MM.1S (cell line): ENCODE measurements at regions not wholly inside any gene's neighbourhood (a gene's known extent, or its start where the extent isn't known, plus 50 kb on each side); places are given as distances from the start of the nearest gene placed in this dataset.

Source experiments
- CTCF ChIP-seq: fragments of 300-600 bp; sonication (generic); IDR thresholded peaks from 2 replicates; pipeline ENCODE4 v1.5.1; 2016; ENCODE audit warnings: antibody characterized with exemption, low read length, mixed read lengths
- EZH2 ChIP-seq: fragments of 300-600 bp; sonication (generic); optimal IDR thresholded peaks from 2 replicates; pipeline ENCODE3; 2017; ENCODE audit warnings: low read depth, mild to moderate bottlenecking, antibody characterized with exemption, low read length, mixed read lengths

GRCh38 chr1:114232691-114233090 lies 79.0 kb upstream of the SYT6 start:
- TF ChIP-seq EZH2 (no peak), CTCF (no peak)
